GM12878 (cell line): ENCODE measurements at regions not wholly inside any gene's neighbourhood (a gene's known extent, or its start where the extent isn't known, plus 50 kb on each side); places are given as distances from the start of the nearest gene placed in this dataset.

ENCODE experiments used
- BHLHE40 ChIP-seq, 2 experiments: fragments of 450-650 bp in 1 of 2; IDR thresholded peaks; 2 replicates each; pipeline ENCODE4 v1.6.1; 2011 to 2017; ENCODE audit warnings: low read depth in 2 of 2, borderline replicate concordance in 1 of 2, improper control_type of control experiment in 1 of 2, low read length in 1 of 2, mild to moderate bottlenecking in 1 of 2
- NFIC ChIP-seq: IDR thresholded peaks from 2 replicates; pipeline ENCODE4 v1.6.1; 2012; ENCODE audit warnings: low read depth, mild to moderate bottlenecking, inconsistent platforms, low read length, moderate library complexity
- TF ChIP-seq, protein P1 (sequence below), 3 experiments: IDR thresholded peaks in 2 of 3; conservative IDR thresholded peaks in 1 of 3; 2 replicates each; pipeline ENCODE4 v1.5.1; 2011; ENCODE audit warnings: low read depth in 3 of 3, low read length in 3 of 3, mild to moderate bottlenecking in 3 of 3, control low read depth in 2 of 3, moderate library complexity in 2 of 3, inconsistent platforms in 1 of 3, mixed read lengths in 1 of 3; ENCODE audit not compliant: control insufficient read depth in 2 of 3, insufficient read depth in 1 of 3; ENCODE audit errors: extremely low read depth in 1 of 3

- TF ChIP-seq, protein P1, sequence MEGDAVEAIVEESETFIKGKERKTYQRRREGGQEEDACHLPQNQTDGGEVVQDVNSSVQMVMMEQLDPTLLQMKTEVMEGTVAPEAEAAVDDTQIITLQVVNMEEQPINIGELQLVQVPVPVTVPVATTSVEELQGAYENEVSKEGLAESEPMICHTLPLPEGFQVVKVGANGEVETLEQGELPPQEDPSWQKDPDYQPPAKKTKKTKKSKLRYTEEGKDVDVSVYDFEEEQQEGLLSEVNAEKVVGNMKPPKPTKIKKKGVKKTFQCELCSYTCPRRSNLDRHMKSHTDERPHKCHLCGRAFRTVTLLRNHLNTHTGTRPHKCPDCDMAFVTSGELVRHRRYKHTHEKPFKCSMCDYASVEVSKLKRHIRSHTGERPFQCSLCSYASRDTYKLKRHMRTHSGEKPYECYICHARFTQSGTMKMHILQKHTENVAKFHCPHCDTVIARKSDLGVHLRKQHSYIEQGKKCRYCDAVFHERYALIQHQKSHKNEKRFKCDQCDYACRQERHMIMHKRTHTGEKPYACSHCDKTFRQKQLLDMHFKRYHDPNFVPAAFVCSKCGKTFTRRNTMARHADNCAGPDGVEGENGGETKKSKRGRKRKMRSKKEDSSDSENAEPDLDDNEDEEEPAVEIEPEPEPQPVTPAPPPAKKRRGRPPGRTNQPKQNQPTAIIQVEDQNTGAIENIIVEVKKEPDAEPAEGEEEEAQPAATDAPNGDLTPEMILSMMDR (IDR thresholded peaks at IDR 0.05 in 2 of 3, conservative IDR thresholded peaks at IDR 0.05 in 1 of 3; ENCODE audit: control insufficient read depth in 2 of 3, extremely low read depth in 1 of 3, insufficient read depth in 1 of 3, low read depth in 3 of 3, low read length in 3 of 3) = no peak
- no peak for TF ChIP-seq BHLHE40 (IDR thresholded peaks at IDR 0.05; ENCODE audit: borderline replicate concordance in 1 of 2, low read depth in 2 of 2, low read length in 1 of 2)
- TF ChIP-seq NFIC = no peak
Observed at GRCh38 chrX:101163166-101163565, 56.4 kb upstream of the DRP2 start.
